Activated T-cell treated with anti-CD3 and anti-CD28 coated beads, Interleukin-2, amount 50 U/mL, for 72 hours (primary cell): ENCODE measurements at regions not wholly inside any gene's neighbourhood (a gene's known extent, or its start where the extent isn't known, plus 50 kb on each side); places are given as distances from the start of the nearest gene placed in this dataset.

ENCODE experiments used
- ATAC-seq, 2 donors: fragments of 150-1000 bp; cut with Tn5 transposase; replicated peaks in 1 of 2; 2 replicates each; pipeline ENCODE4 v1.10.0; 2021; ENCODE audit warnings: moderate library complexity in 2 of 2, mild to moderate bottlenecking in 1 of 2
- DNase-seq, 2 donors: peaks; one replicate each; pipeline ENCODE4 v3.0.0; 2021 to 2022; ENCODE audit warnings: mixed read lengths in 1 of 2
- H3K27ac Mint-ChIP-seq: one replicate; pipeline ENCODE4 v1.8.0; 2022; ENCODE audit warnings: mild to moderate bottlenecking, moderate library complexity, mixed read lengths
- H3K27me3 Mint-ChIP-seq: one replicate; pipeline ENCODE4 v1.8.0; 2022; ENCODE audit warnings: low read depth, mixed read lengths
- H3K36me3 Mint-ChIP-seq, 2 donors: one replicate each; pipeline ENCODE4 v1.8.0; 2022; ENCODE audit warnings: mixed read lengths in 2 of 2, mild to moderate bottlenecking in 1 of 2; ENCODE audit not compliant: insufficient read depth in 2 of 2
- H3K4me1 Mint-ChIP-seq: one replicate; pipeline ENCODE4 v1.8.0; 2022; ENCODE audit warnings: low read depth, mixed read lengths
- H3K4me3 Mint-ChIP-seq, 2 donors: one replicate each; pipeline ENCODE4 v1.8.0; 2022; ENCODE audit warnings: mild to moderate bottlenecking in 2 of 2, mixed read lengths in 2 of 2, moderate library complexity in 2 of 2
- H3K9me3 Mint-ChIP-seq, 2 donors: one replicate each; pipeline ENCODE4 v1.8.0; 2022; ENCODE audit warnings: mixed read lengths in 2 of 2

GRCh38 chr7:136566491-136566890, 302.0 kb upstream of the CHRM2 start:
- peaks cover 8 to 18% of the 10 kb centered on the region in 2 donors for H3K9me3 Mint-ChIP-seq
- DNase-seq: no peak
- no peaks in the 10 kb centered on the region for H3K36me3 Mint-ChIP-seq
- no peak for ATAC-seq
- no peak overlapping the region for H3K4me3 Mint-ChIP-seq
- H3K27me3 Mint-ChIP-seq: no peaks in the 10 kb centered on the region
- no peaks in the 10 kb centered on the region for H3K4me1 Mint-ChIP-seq
- H3K27ac Mint-ChIP-seq: no peak overlapping the region

DNA sequence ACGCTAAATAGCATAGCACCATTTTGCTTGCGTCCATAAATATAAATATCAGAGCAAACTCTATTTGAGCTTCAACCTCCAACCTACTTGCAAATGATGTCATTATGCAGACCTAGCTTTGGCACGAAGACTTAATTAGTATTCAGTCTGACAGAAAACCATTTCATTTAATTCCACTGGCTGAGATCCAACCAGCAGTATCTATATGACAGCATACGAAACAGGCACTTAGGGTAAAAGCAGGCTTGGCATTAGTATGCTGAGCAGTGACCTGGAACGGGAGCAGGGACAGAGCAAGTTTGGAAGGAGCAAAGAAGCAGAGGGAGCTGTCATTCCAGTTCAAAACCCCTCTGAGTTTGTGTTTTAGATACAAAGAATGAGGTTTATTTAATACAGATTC, 312.5 kb upstream of the CHRM2 start:
- Mint-ChIP-seq H3K27ac (no peak overlapping the region), H3K36me3 (no peaks in the 10 kb centered on the region), H3K9me3 (peaks cover 4 to 8% of the 10 kb centered on the region in 2 donors), H3K27me3 (no peaks in the 10 kb centered on the region), H3K4me3 (no peak overlapping the region), H3K4me1 (no peaks in the 10 kb centered on the region)
- DNase-seq: no peak
- no peak for ATAC-seq

DNA sequence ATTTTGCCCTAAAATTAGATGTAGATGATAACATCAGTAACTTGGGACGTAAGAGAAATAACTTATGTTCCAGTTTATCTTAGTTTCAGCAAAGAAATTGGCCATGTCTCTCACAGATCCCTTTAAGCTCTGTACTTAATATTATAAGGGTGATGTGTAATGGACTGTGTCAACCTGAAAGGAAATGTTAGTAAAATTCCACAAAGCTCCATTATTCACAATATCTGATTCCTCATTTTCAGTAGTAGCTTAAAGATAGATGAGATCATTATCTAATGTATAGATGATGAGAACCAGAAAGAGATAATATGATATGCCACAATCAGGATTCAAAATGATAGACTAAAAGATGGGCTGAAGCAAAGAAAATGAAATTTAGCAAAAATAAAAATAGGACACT, 316.8 kb upstream of the CHRM2 start:
- peaks cover 0 to 4% of the 10 kb centered on the region in 2 donors for H3K9me3 Mint-ChIP-seq
- no peaks in the 10 kb centered on the region for H3K4me1 Mint-ChIP-seq
- no peaks in the 10 kb centered on the region for H3K36me3 Mint-ChIP-seq

GRCh38 chr7:136549756-136550155, 318.7 kb upstream of the CHRM2 start:
- no peak for ATAC-seq
- Mint-ChIP-seq H3K4me1 (no peaks in the 10 kb centered on the region), H3K27me3 (no peaks in the 10 kb centered on the region), H3K27ac (no peak overlapping the region), H3K36me3 (no peaks in the 10 kb centered on the region), H3K4me3 (no peak overlapping the region), H3K9me3 (peaks cover 3 to 4% of the 10 kb centered on the region in 2 donors)
- DNase-seq: no peak

More for the DNA sequence above, 316.8 kb upstream of the CHRM2 start:
- DNase-seq (no peak), ATAC-seq (no peak)
- no peak overlapping the region for H3K4me3 Mint-ChIP-seq
- no peak overlapping the region for H3K27ac Mint-ChIP-seq
- no peaks in the 10 kb centered on the region for H3K27me3 Mint-ChIP-seq

DNA sequence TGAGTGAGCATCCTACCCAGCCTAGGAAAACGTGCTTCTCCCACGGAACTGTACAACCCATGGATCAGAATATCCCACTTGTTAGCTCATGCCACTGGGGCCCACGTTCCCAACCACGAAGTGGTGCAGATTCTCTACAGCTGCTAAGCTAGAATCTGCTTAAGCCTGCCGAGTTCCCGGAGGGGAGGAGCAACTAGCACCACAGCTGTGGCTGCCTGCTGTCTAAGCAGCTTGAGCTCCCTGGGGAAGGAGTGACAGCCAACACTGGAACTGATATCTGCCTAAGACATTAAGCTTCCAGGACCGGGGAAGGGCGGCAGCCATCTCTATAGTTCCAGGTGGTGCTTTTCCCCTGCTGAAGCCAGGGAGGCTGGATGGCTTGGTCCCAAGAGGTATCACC, 334.7 kb upstream of the CHRM2 start:
- peaks cover 9 to 25% of the 10 kb centered on the region in 2 donors for H3K9me3 Mint-ChIP-seq
- DNase-seq (no peak), ATAC-seq (no peak)
- no peaks in the 10 kb centered on the region for H3K27me3 Mint-ChIP-seq
- H3K4me3 Mint-ChIP-seq: no peak overlapping the region
- no peak overlapping the region for H3K27ac Mint-ChIP-seq
- H3K36me3 Mint-ChIP-seq: peaks cover 0 to 3% of the 10 kb centered on the region in 2 donors
- H3K4me1 Mint-ChIP-seq: no peaks in the 10 kb centered on the region

GRCh38 chr7:136530831-136531230, 337.6 kb upstream of the CHRM2 start:
- Mint-ChIP-seq H3K27ac (no peak overlapping the region), H3K36me3 (peaks cover 0 to 3% of the 10 kb centered on the region in 2 donors), H3K9me3 (peaks cover 5 to 18% of the 10 kb centered on the region in 2 donors), H3K27me3 (no peaks in the 10 kb centered on the region), H3K4me3 (no peak overlapping the region), H3K4me1 (no peaks in the 10 kb centered on the region)
- no peak for ATAC-seq
- DNase-seq: no peak

- ATAC-seq (no peak), DNase-seq (no peak)
- no peaks in the 10 kb centered on the region for H3K27me3 Mint-ChIP-seq
- peaks cover 0 to 3% of the 10 kb centered on the region in 2 donors for H3K36me3 Mint-ChIP-seq
- no peak overlapping the region for H3K4me3 Mint-ChIP-seq
- no peaks in the 10 kb centered on the region for H3K4me1 Mint-ChIP-seq
- no peak overlapping the region for H3K27ac Mint-ChIP-seq
- H3K9me3 Mint-ChIP-seq: peaks cover 3 to 9% of the 10 kb centered on the region in 2 donors
These were observed 340.1 kb upstream of the CHRM2 start for GRCh38 chr7:136528329-136528728.

- Mint-ChIP-seq H3K36me3 (peaks cover 0 to under 1% of the 10 kb centered on the region in 2 donors), H3K4me1 (no peaks in the 10 kb centered on the region), H3K4me3 (no peak overlapping the region), H3K27me3 (no peaks in the 10 kb centered on the region), H3K9me3 (peaks cover 3 to 6% of the 10 kb centered on the region in 2 donors), H3K27ac (no peak overlapping the region)
- ATAC-seq: no peak
- DNase-seq: no peak
These were observed 340.9 kb upstream of the CHRM2 start for GRCh38 chr7:136527554-136527953.

DNA sequence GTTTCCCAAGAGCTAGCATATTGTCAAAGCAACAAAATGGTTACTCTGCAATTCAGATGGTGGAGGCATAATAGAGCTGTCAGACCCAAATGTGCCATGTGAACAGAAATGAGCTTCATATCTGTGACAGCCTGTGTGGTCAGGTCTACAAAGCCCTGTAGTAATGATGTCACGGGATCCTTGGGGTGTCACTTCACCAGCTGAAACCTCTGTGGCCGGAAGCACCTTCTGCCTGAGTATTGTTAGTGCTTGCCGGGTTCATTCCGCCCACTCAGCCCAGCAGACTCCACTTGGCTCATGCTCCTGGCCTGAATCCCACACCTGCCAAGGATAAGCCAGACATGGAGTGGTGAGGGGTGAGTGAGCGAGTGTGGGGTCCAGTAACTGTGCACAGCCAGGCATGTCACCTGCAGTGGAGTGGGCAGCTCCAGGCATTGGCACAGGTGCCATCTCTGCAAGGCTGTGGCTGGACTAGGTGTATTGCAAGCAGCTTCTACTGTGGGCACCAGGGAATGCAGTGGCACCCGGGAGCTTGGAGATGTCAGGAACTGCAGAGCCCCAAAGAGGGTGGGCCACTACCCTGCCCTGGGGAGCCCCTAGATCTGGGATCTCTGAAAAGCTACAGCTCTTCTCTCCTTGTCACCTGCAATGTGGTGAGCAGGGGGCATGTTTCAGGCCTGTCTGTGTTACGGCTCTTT, 341.9 kb upstream of the CHRM2 start:
- Mint-ChIP-seq H3K36me3 (no peaks in the 10 kb centered on the region), H3K27me3 (no peaks in the 10 kb centered on the region), H3K4me1 (no peaks in the 10 kb centered on the region), H3K27ac (no peak overlapping the region), H3K9me3 (peaks cover 3 to 4% of the 10 kb centered on the region in 2 donors), H3K4me3 (no peak overlapping the region)
- DNase-seq: no peak
- no peak for ATAC-seq

GRCh38 chr7:136523571-136523970, 344.9 kb upstream of the CHRM2 start:
- DNase-seq (no peak), ATAC-seq (no peak)
- H3K4me1 Mint-ChIP-seq: no peaks in the 10 kb centered on the region
- H3K36me3 Mint-ChIP-seq: no peaks in the 10 kb centered on the region
- no peaks in the 10 kb centered on the region for H3K27me3 Mint-ChIP-seq
- H3K27ac Mint-ChIP-seq: no peak overlapping the region
- H3K9me3 Mint-ChIP-seq: peaks cover 3 to 4% of the 10 kb centered on the region in 2 donors
- H3K4me3 Mint-ChIP-seq: no peak overlapping the region

GRCh38 chr7:136517971-136518370, 350.5 kb upstream of the CHRM2 start:
- Mint-ChIP-seq H3K27ac (no peak overlapping the region), H3K36me3 (no peaks in the 10 kb centered on the region), H3K4me3 (no peak overlapping the region), H3K27me3 (no peaks in the 10 kb centered on the region), H3K4me1 (no peaks in the 10 kb centered on the region), H3K9me3 (peaks cover 4% of the 10 kb centered on the region in 2 donors)
- DNase-seq: no peak
- ATAC-seq: no peak

DNA sequence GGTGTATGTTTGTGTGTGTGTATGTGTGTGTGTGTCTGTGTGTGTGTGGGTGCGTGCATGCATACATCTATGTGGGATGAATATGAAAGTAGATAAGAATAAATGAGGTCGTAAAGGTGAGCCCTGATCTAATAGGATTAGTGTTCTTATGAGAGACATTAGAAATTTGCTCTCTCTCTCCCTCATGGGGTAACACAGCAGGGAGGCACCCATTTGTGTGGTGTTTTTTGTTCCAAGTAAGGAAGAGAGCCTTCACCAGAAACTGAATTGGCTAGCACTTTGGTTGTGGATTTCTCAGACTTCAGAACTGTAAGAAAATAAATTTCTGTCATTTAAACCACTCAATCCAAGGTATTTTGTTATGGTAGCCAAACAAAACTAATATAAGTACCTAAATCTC, 353.7 kb upstream of the CHRM2 start:
- Mint-ChIP-seq H3K4me1 (no peaks in the 10 kb centered on the region), H3K9me3 (peaks cover 4 to 7% of the 10 kb centered on the region in 2 donors), H3K4me3 (no peak overlapping the region), H3K27me3 (no peaks in the 10 kb centered on the region), H3K36me3 (no peaks in the 10 kb centered on the region), H3K27ac (no peak overlapping the region)
- DNase-seq: no peak
- ATAC-seq: no peak

- DNase-seq (no peak), ATAC-seq (no peak)
- Mint-ChIP-seq H3K27ac (no peak overlapping the region), H3K9me3 (peaks cover 4 to 7% of the 10 kb centered on the region in 2 donors), H3K4me3 (no peak overlapping the region), H3K4me1 (no peaks in the 10 kb centered on the region), H3K27me3 (no peaks in the 10 kb centered on the region), H3K36me3 (no peaks in the 10 kb centered on the region)
These were observed 354.7 kb upstream of the CHRM2 start for GRCh38 chr7:136513744-136514143.

DNA sequence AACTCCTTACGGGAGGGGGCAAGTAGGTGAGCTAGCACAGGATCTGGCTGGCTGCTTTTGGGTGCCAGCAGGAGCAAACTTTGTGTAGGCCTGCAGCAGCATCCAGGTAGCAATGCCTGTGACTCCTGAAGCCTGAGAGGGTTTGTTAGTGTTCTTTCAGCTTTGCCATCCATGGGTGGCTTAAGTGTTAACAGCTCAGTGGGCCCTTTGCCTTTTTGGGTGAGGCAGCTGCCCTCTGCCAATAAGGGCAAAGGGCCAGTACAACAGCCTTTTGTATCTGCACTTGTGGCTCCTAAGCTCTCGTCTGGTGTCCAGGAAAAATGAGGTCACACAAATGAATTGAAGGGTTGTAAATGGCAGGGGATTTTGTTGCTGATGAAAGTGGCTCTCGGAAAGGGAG, 359.0 kb upstream of the CHRM2 start:
- Mint-ChIP-seq H3K9me3 (peaks cover 3 to 8% of the 10 kb centered on the region in 2 donors), H3K4me1 (no peaks in the 10 kb centered on the region), H3K36me3 (no peaks in the 10 kb centered on the region), H3K27me3 (no peaks in the 10 kb centered on the region), H3K27ac (no peak overlapping the region), H3K4me3 (no peak overlapping the region)
- no peak for ATAC-seq
- DNase-seq: no peak
